Activated CD4-positive, alpha-beta T cell treated with anti-CD3 and anti-CD28 coated beads, Interleukin-2, amount 50 U/mL, for 4 hours (primary cell): ENCODE measurements at regions not wholly inside any gene's neighbourhood (a gene's known extent, or its start where the extent isn't known, plus 50 kb on each side); places are given as distances from the start of the nearest gene placed in this dataset.

Experiments used
- DNase-seq, 2 experiments: peaks; one replicate each; pipeline ENCODE4 v3.0.0-alpha.2; 2020

- no peak for DNase-seq
These were observed 86.7 kb upstream of the C1QTNF7 start for GRCh38 chr4:15340902-15341732.

GRCh38 chr4:15341733-15342300 is 86.0 kb upstream of the C1QTNF7 start:
- DNase-seq: no peak

- DNase-seq: no peak
These were observed 84.8 kb upstream of the C1QTNF7 start for GRCh38 chr4:15343000-15343399.

GRCh38 chr4:15343581-15343980 is 84.3 kb upstream of the C1QTNF7 start:
- DNase-seq: no peak

- no peak for DNase-seq
These were observed 83.8 kb upstream of the C1QTNF7 start for GRCh38 chr4:15344041-15344440.

GRCh38 chr4:15345134-15345533 is 82.7 kb upstream of the C1QTNF7 start:
- DNase-seq: no peak

- no peak for DNase-seq
These were observed 79.6 kb upstream of the C1QTNF7 start for GRCh38 chr4:15348236-15348635.

GRCh38 chr4:15348695-15349094 is 79.1 kb upstream of the C1QTNF7 start:
- no peak for DNase-seq

- no peak for DNase-seq
These were observed 78.3 kb upstream of the C1QTNF7 start for GRCh38 chr4:15349531-15349935.

- no peak for DNase-seq
These were observed 77.9 kb upstream of the C1QTNF7 start for GRCh38 chr4:15349965-15350364.

- no peak for DNase-seq
These were observed 75.3 kb upstream of the C1QTNF7 start for GRCh38 chr4:15352524-15352923.

- no peak for DNase-seq
These were observed 74.6 kb upstream of the C1QTNF7 start for GRCh38 chr4:15353207-15353606.

- DNase-seq: no peak
These were observed 73.2 kb upstream of the C1QTNF7 start for GRCh38 chr4:15354371-15355297.

- no peak for DNase-seq
These were observed 66.3 kb upstream of the C1QTNF7 start for GRCh38 chr4:15361529-15361928.

- DNase-seq: no peak
These were observed 65.3 kb upstream of the C1QTNF7 start for GRCh38 chr4:15362541-15362940.

- no peak for DNase-seq
These were observed 63.6 kb upstream of the C1QTNF7 start for GRCh38 chr4:15364183-15364582.

- no peak for DNase-seq
These were observed 62.2 kb upstream of the C1QTNF7 start for GRCh38 chr4:15365641-15366040.

GRCh38 chr4:15366721-15367120 is 61.1 kb upstream of the C1QTNF7 start:
- no peak for DNase-seq

GRCh38 chr4:15368856-15369255 is 59.0 kb upstream of the C1QTNF7 start:
- DNase-seq: no peak

GRCh38 chr4:15370296-15370695 is 57.5 kb upstream of the C1QTNF7 start:
- no peak for DNase-seq

GRCh38 chr4:15373363-15373762 is 54.5 kb upstream of the C1QTNF7 start:
- no peak for DNase-seq

GRCh38 chr4:15374656-15375055 is 53.2 kb upstream of the C1QTNF7 start:
- DNase-seq: no peak

- no peak for DNase-seq
These were observed 52.2 kb upstream of the C1QTNF7 start for GRCh38 chr4:15375667-15376066.

- DNase-seq: no peak
These were observed 51.7 kb upstream of the C1QTNF7 start for GRCh38 chr4:15376145-15376544.
